ENCODE measurements at regions not wholly inside any gene's neighbourhood (a gene's known extent, or its start where the extent isn't known, plus 50 kb on each side); places are given as distances from the start of the nearest gene placed in this dataset.

DNA sequence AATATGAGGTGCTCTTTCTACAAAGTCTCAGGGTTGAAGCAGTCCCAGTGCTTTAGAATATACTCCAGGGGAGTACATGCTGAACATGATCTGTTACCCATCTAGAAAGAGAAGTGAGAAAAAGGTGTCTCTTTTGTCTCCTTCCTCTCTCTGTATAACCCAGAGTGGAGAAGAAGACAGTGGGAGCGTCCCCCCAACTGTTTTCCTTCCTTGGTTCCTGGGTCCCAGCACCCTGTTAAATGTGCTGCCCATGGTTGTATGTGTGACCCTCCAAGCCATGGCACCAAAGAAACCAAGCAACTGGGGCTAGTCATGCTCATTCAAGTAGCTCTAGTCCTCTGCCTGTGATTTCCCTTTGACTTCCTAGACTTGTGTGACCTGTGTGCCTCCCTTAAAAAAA, 683.7 kb downstream of the TBL1XR1 start:
- H4K8ac ChIP-seq (replicated peaks; ENCODE audit: insufficient read length, low read depth, low read length), result no peak overlapping the region
- H3K4me2 ChIP-seq (ENCODE audit: insufficient read depth, insufficient read length, low read length), result no peak overlapping the region
- Mint-ChIP-seq H3K27me3 (ENCODE audit: low read depth) (peaks cover 3% of the 10 kb centered on the region), H3K4me1 (peaks cover 3 to 7% of the 10 kb centered on the region in 2 experiments), H3K27ac (no peak overlapping the region), H3K9me3 (peaks cover 40 to 41% of the 10 kb centered on the region in 2 experiments), H3K4me3 (no peak overlapping the region), H3K36me3 (ENCODE audit: insufficient read depth in 1 of 3, low read depth in 3 of 3) (peaks cover 29 to 66% (median 44%) of the 10 kb centered on the region in 3 experiments)
- WGBS (ENCODE audit: extremely low coverage, insufficient read length, low lambda C conversion rate), result no CpG with 5 or more reads among the region's 1 CpG
- no peak overlapping the region for H4K91ac ChIP-seq (ENCODE audit: insufficient read length, low read depth, low read length)
- H3K23ac ChIP-seq (ENCODE audit: insufficient read length, low read depth, low read length), result no peak overlapping the region
- no peaks in the 10 kb centered on the region for H3K79me2 ChIP-seq (ENCODE audit: insufficient read depth, low read length)
- H3K9me3 ChIP-seq (ENCODE audit: control insufficient read depth, low read depth, low read length), result peaks cover 23% of the 10 kb centered on the region
- no peak for DNase-seq
- H2BK12ac ChIP-seq (ENCODE audit: insufficient read length, low read depth, low read length), result no peak overlapping the region
- H2AFZ ChIP-seq (ENCODE audit: low read length), result no peak overlapping the region
- H3K23me2 ChIP-seq (ENCODE audit: insufficient read length, low read depth, low read length, poor library complexity, severe bottlenecking), result no peaks in the 10 kb centered on the region
- no peak overlapping the region for H2AK5ac ChIP-seq (ENCODE audit: insufficient read length, low read length)
- H2BK5ac ChIP-seq (ENCODE audit: insufficient read length, low read length), result no peak overlapping the region
- no peak overlapping the region for H3K9ac ChIP-seq (ENCODE audit: extremely low read depth, insufficient read length, low read length)
- H2BK15ac ChIP-seq (ENCODE audit: low read depth, low read length), result no peak overlapping the region
- no peak overlapping the region for H4K5ac ChIP-seq (ENCODE audit: insufficient read length, low read depth, low read length)
- no peaks in the 10 kb centered on the region for H3K27me3 ChIP-seq (ENCODE audit: insufficient read depth, low read length)
- H3T11ph ChIP-seq (ENCODE audit: low read length), result no peak overlapping the region
- 0 out of 2 replicates have a peak, but pooled peaks cover 2% of the 10 kb centered on the region for H3K4me1 ChIP-seq (ENCODE audit: insufficient read depth, low read length)
- no peak overlapping the region for H2BK120ac ChIP-seq (ENCODE audit: low read depth, low read length, poor library complexity, severe bottlenecking)
- H3K14ac ChIP-seq (ENCODE audit: insufficient read depth, low read length), result no peak overlapping the region
- no peak overlapping the region for H3K27ac ChIP-seq (ENCODE audit: insufficient read length, low read depth, low read length)
- H2BK20ac ChIP-seq (ENCODE audit: low read depth, low read length, poor library complexity, severe bottlenecking), result no peak overlapping the region
- no peak overlapping the region for H3K4ac ChIP-seq (ENCODE audit: low read depth, low read length)
- no peak for TF ChIP-seq CTCF (conservative IDR thresholded peaks at IDR 0.05)
- no peaks in the 10 kb centered on the region for H4K20me1 ChIP-seq (ENCODE audit: control insufficient read depth, insufficient read depth, insufficient read length)
- no peak overlapping the region for H3K18ac ChIP-seq (ENCODE audit: insufficient read length, low read depth, low read length)
- no peaks in the 10 kb centered on the region for H3K79me1 ChIP-seq (ENCODE audit: insufficient read depth, low read depth, low read length, poor library complexity, severe bottlenecking)
- H3K56ac ChIP-seq (ENCODE audit: insufficient read length, low read depth, low read length), result no peak overlapping the region

All from H9 (cell line).